Nephron (organoid): ENCODE measurements at regions not wholly inside any gene's neighbourhood (a gene's known extent, or its start where the extent isn't known, plus 50 kb on each side); places are given as distances from the start of the nearest gene placed in this dataset.

Experiments
- H3K27ac Mint-ChIP-seq, 3 experiments: 2 replicates each; pipeline ENCODE4 v1.8.0; 2020; ENCODE audit warnings: mixed read lengths in 3 of 3, mild to moderate bottlenecking in 2 of 3, moderate library complexity in 1 of 3
- H3K27me3 Mint-ChIP-seq: 2 replicates; pipeline ENCODE4 v1.8.0; 2021; ENCODE audit warnings: low read depth, mild to moderate bottlenecking, moderate library complexity, mixed read lengths
- H3K36me3 Mint-ChIP-seq: 2 replicates; pipeline ENCODE4 v1.8.0; 2020; ENCODE audit warnings: low read depth, mixed read lengths
- H3K4me1 Mint-ChIP-seq: 2 replicates; pipeline ENCODE4 v1.8.0; 2020; ENCODE audit warnings: mixed read lengths
- H3K4me3 Mint-ChIP-seq, 3 experiments: 2 replicates each; pipeline ENCODE4 v1.8.0; 2020; ENCODE audit warnings: mild to moderate bottlenecking in 3 of 3, mixed read lengths in 3 of 3, moderate library complexity in 2 of 3
- H3K9me3 Mint-ChIP-seq: 2 replicates; pipeline ENCODE4 v1.8.0; 2020; ENCODE audit warnings: mixed read lengths
- CTCF ChIP-seq, 3 experiments: fragments of 200-600 bp; sonication (generic); IDR thresholded peaks; one replicate each; pipeline ENCODE4 v1.5.0; 2021; ENCODE audit warnings: antibody characterized with exemption in 3 of 3; ENCODE audit not compliant: unreplicated experiment in 3 of 3

- TF ChIP-seq CTCF (IDR thresholded peaks at IDR 0.05; ENCODE audit: unreplicated experiment in 3 of 3) = no peak
Measured at GRCh38 chr19:27671876-27672275, 1541.1 kb downstream of the UQCRFS1 start.

GRCh38 chr19:27660428-27660827, 1552.5 kb downstream of the UQCRFS1 start:
- no peak for TF ChIP-seq CTCF (IDR thresholded peaks at IDR 0.05; ENCODE audit: unreplicated experiment in 3 of 3)
- Mint-ChIP-seq H3K27me3 (no peaks in the 10 kb centered on the region), H3K27ac (no peak overlapping the region), H3K9me3 (peaks cover 54% of the 10 kb centered on the region), H3K4me3 (no peak overlapping the region), H3K36me3 (no peaks in the 10 kb centered on the region), H3K4me1 (no peaks in the 10 kb centered on the region)

More at GRCh38 chr19:27671876-27672275, 1541.1 kb downstream of the UQCRFS1 start:
- Mint-ChIP-seq H3K27ac (no peak overlapping the region), H3K27me3 (peaks cover 4% of the 10 kb centered on the region), H3K4me1 (no peaks in the 10 kb centered on the region), H3K4me3 (no peak overlapping the region), H3K36me3 (no peaks in the 10 kb centered on the region), H3K9me3 (peaks cover 63% of the 10 kb centered on the region)

GRCh38 chr19:27657271-27658051, 1555.5 kb downstream of the UQCRFS1 start:
- no peaks in the 10 kb centered on the region for H3K4me1 Mint-ChIP-seq

GRCh38 chr19:27654266-27654990, 1558.5 kb downstream of the UQCRFS1 start:
- H3K27ac Mint-ChIP-seq = no peak overlapping the region
- no peak for TF ChIP-seq CTCF (IDR thresholded peaks at IDR 0.05; ENCODE audit: unreplicated experiment in 3 of 3)
- H3K36me3 Mint-ChIP-seq = no peaks in the 10 kb centered on the region
- H3K4me1 Mint-ChIP-seq = no peaks in the 10 kb centered on the region
- no peaks in the 10 kb centered on the region for H3K27me3 Mint-ChIP-seq
- no peak overlapping the region for H3K4me3 Mint-ChIP-seq
- H3K9me3 Mint-ChIP-seq = peaks cover 80% of the 10 kb centered on the region

More at GRCh38 chr19:27657271-27658051, 1555.5 kb downstream of the UQCRFS1 start:
- peaks cover 69% of the 10 kb centered on the region for H3K9me3 Mint-ChIP-seq
- no peaks in the 10 kb centered on the region for H3K27me3 Mint-ChIP-seq
- no peak overlapping the region for H3K4me3 Mint-ChIP-seq
- no peaks in the 10 kb centered on the region for H3K36me3 Mint-ChIP-seq
- TF ChIP-seq CTCF (IDR thresholded peaks at IDR 0.05; ENCODE audit: unreplicated experiment in 3 of 3) = no peak
- H3K27ac Mint-ChIP-seq = no peak overlapping the region

GRCh38 chr19:27652796-27653195, 1560.2 kb downstream of the UQCRFS1 start:
- Mint-ChIP-seq H3K4me1 (no peaks in the 10 kb centered on the region), H3K27me3 (no peaks in the 10 kb centered on the region), H3K9me3 (peaks cover 82% of the 10 kb centered on the region), H3K27ac (no peak overlapping the region), H3K36me3 (no peaks in the 10 kb centered on the region), H3K4me3 (no peak overlapping the region)
- no peak for TF ChIP-seq CTCF (IDR thresholded peaks at IDR 0.05; ENCODE audit: unreplicated experiment in 3 of 3)
